SH-SY5Y (cell line): ENCODE measurements at regions not wholly inside any gene's neighbourhood (a gene's known extent, or its start where the extent isn't known, plus 50 kb on each side); places are given as distances from the start of the nearest gene placed in this dataset.

ENCODE experiments used
- GATA2 ChIP-seq: IDR thresholded peaks from 2 replicates; pipeline ENCODE4 v1.6.1; 2011; ENCODE audit warnings: mild to moderate bottlenecking, low read depth, low read length
- GATA3 ChIP-seq: IDR thresholded peaks from 2 replicates; pipeline ENCODE4 v1.6.1; 2011; ENCODE audit warnings: low read depth, mild to moderate bottlenecking, low read length, moderate library complexity

DNA sequence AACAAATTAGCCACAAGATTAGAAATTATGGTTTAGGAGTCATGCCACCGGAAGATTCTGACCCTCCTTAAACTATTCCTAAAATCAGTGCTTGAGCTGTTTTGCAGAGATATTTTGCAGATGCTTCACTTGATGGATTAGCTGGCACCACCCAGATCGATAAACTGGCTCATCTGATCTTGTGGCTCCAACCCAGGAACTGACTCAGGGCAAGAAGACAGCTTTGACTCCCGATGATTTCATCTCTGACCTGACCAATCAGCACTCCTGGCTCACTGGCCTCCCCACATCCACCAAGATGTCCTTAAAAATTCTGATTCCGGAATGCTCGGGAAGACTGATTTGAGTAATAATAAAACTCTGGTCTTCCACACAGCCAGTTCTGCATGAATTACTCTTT is 221.6 kb downstream of the RHOU start:
- TF ChIP-seq GATA3 = no peak
- no peak for TF ChIP-seq GATA2
